ENCODE measurements at regions not wholly inside any gene's neighbourhood (a gene's known extent, or its start where the extent isn't known, plus 50 kb on each side); places are given as distances from the start of the nearest gene placed in this dataset.

- TF ChIP-seq CTCF (IDR thresholded peaks at IDR 0.05) (no peak), POLR2A (IDR thresholded peaks at IDR 0.05) (no peak)
Observed at GRCh38 chr2:217092710-217093379, 233.0 kb upstream of the TNP1 start.

Data from testis (tissue), 2 donors.